ENCODE measurements at regions not wholly inside any gene's neighbourhood (a gene's known extent, or its start where the extent isn't known, plus 50 kb on each side); places are given as distances from the start of the nearest gene placed in this dataset.

GRCh38 chr20:24890286-24890685, 58.8 kb upstream of the CST7 start:
- no peak for TF ChIP-seq CTCF (IDR thresholded peaks at IDR 0.05)

GRCh38 chr20:24891546-24892393, 57.3 kb upstream of the CST7 start:
- TF ChIP-seq CTCF (IDR thresholded peaks at IDR 0.05) = no peak

GRCh38 chr20:24892522-24892921, 56.5 kb upstream of the CST7 start:
- TF ChIP-seq CTCF (IDR thresholded peaks at IDR 0.05) = no peak

- TF ChIP-seq CTCF (IDR thresholded peaks at IDR 0.05) = no peak
Measured at GRCh38 chr20:24892931-24893330, 56.1 kb upstream of the CST7 start.

GRCh38 chr20:24894488-24894887, 54.6 kb upstream of the CST7 start:
- no peak for TF ChIP-seq CTCF (IDR thresholded peaks at IDR 0.05)

- no peak for TF ChIP-seq CTCF (IDR thresholded peaks at IDR 0.05)
Measured at GRCh38 chr20:24894967-24895366, 54.1 kb upstream of the CST7 start.

- no peak for TF ChIP-seq CTCF (IDR thresholded peaks at IDR 0.05)
Measured at GRCh38 chr20:24895431-24895830, 53.6 kb upstream of the CST7 start.

Data from LNCAP (cell line).